ENCODE measurements at regions not wholly inside any gene's neighbourhood (a gene's known extent, or its start where the extent isn't known, plus 50 kb on each side); places are given as distances from the start of the nearest gene placed in this dataset.

DNA sequence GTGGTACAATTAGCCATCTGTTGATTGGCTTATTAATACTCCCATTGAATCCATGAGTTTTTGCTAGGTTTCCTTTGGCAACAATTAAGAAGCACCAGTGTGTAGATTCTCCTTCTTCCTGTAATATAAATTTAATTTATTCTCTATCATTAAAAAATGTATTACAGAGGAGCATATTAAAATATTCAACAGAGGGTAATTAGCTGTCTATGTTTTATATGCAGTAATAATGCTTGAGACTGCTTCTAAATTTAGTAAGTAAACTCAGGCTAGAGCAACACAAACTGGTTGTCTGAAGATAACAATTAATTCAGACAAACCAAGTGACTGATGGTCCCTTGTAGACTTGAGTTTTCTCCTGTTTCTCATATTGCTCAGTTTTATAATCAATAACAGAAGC, 192.4 kb downstream of the FAT4 start:
- TF ChIP-seq ZFX (IDR thresholded peaks at IDR 0.05; ENCODE audit: borderline replicate concordance), result no peak
- TF ChIP-seq, protein P1, sequence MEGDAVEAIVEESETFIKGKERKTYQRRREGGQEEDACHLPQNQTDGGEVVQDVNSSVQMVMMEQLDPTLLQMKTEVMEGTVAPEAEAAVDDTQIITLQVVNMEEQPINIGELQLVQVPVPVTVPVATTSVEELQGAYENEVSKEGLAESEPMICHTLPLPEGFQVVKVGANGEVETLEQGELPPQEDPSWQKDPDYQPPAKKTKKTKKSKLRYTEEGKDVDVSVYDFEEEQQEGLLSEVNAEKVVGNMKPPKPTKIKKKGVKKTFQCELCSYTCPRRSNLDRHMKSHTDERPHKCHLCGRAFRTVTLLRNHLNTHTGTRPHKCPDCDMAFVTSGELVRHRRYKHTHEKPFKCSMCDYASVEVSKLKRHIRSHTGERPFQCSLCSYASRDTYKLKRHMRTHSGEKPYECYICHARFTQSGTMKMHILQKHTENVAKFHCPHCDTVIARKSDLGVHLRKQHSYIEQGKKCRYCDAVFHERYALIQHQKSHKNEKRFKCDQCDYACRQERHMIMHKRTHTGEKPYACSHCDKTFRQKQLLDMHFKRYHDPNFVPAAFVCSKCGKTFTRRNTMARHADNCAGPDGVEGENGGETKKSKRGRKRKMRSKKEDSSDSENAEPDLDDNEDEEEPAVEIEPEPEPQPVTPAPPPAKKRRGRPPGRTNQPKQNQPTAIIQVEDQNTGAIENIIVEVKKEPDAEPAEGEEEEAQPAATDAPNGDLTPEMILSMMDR (IDR thresholded peaks at IDR 0.05), result no peak

Measured in 22Rv1 (cell line).